Fibroblast of villous mesenchyme (primary cell): ENCODE measurements at regions not wholly inside any gene's neighbourhood (a gene's known extent, or its start where the extent isn't known, plus 50 kb on each side); places are given as distances from the start of the nearest gene placed in this dataset.

Source experiments
- DNase-seq: peaks from one replicate; pipeline ENCODE4 v3.0.0-alpha.2; 2010; ENCODE audit warnings: low read depth
- H3K4me3 ChIP-seq: 2 replicates; pipeline ENCODE4 v1.5.1; 2011; ENCODE audit warnings: low read depth, mild to moderate bottlenecking, low read length
- TF ChIP-seq, protein P1 (sequence below): IDR thresholded peaks from 2 replicates; pipeline ENCODE4 v1.5.1; 2012; ENCODE audit warnings: low read depth, mild to moderate bottlenecking, low read length; ENCODE audit not compliant: insufficient read depth

DNA sequence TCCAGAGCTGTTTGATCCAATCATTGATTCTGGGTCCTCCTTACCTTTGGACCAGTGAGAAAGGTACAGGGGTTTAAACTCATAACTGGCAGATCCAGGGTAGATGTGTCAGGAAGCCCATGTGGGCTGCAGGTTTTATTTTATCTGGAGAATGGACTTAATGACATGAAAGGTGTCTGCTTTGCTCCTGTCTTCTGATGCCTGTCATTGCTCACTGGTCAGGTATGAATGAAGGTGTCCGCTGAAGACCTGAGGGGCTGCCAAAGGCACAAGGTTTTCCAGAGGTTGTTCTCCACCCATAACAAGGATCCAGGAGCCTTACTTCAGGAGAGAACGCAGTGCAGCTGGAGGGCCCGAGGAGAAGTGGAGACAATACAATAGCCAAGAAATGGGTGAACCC lies 74.2 kb downstream of the CHRNA1 start:
- DNase-seq = no peak
- no peak overlapping the region for H3K4me3 ChIP-seq
- TF ChIP-seq, protein P1, sequence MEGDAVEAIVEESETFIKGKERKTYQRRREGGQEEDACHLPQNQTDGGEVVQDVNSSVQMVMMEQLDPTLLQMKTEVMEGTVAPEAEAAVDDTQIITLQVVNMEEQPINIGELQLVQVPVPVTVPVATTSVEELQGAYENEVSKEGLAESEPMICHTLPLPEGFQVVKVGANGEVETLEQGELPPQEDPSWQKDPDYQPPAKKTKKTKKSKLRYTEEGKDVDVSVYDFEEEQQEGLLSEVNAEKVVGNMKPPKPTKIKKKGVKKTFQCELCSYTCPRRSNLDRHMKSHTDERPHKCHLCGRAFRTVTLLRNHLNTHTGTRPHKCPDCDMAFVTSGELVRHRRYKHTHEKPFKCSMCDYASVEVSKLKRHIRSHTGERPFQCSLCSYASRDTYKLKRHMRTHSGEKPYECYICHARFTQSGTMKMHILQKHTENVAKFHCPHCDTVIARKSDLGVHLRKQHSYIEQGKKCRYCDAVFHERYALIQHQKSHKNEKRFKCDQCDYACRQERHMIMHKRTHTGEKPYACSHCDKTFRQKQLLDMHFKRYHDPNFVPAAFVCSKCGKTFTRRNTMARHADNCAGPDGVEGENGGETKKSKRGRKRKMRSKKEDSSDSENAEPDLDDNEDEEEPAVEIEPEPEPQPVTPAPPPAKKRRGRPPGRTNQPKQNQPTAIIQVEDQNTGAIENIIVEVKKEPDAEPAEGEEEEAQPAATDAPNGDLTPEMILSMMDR = no peak

DNA sequence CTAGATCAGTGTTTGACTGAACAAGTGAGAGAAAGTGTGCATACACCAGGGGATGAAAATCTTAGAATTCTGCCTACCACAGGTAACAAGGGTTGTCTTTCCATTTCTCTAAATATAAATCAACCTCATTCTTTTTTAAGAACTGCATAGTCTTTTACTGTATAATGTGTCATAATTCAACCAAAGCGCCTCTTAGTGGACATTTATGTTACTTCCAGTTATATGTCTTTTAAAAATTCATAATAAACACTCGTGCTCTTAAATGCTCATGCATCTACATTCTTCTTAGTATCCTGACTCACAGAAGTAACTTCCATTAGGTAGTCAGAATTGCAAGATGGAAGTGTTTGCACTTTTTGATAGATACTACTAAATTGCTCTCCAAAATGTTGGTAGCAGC lies 76.2 kb downstream of the CHRNA1 start:
- peak; percentile 59 for DNase-seq
- no peak overlapping the region for H3K4me3 ChIP-seq
- TF ChIP-seq, protein P1 = peak; percentile 49

DNA sequence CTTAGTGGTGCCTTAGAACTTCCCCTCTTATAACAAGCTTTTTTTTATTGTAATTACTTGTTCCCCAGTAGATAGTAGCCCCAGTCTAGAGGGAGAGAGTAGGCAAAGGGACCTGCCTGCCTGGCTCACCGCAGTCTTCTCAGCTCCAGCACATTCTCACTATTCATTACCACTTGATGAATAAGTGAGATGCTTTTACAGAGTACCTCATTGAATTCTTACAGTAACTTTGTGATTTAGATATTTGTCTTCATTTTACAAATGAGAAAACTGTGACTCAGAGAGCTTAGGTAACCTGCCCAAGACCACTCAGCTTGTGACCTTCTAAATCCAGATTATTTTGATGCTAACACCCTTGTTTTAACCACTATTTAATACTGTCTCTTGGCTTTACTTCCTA lies 77.8 kb downstream of the CHRNA1 start:
- H3K4me3 ChIP-seq = no peak overlapping the region
- TF ChIP-seq, protein P1 = no peak
- DNase-seq = no peak

DNA sequence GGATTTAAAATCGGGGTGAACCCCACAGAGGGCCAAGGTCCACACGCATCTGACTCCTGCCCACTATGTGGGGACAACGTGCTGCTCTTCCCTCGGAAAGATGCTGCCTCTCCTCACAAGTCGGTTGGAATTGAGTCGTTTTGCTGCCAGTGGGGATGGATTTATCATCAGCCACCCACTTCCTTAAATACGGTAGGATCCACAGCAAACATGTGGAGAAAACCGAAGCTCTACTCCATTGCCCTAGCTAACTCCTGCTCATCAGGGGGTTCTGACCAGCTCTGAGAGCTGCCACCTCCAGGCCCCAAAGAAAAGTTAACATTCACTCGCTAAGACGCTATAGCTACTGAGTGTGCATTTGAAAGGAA lies 80.9 kb downstream of the CHRNA1 start:
- peak; percentile 51 for DNase-seq
- peak overlapping the region; percentile 68 for H3K4me3 ChIP-seq
- TF ChIP-seq, protein P1 = peak; percentile 20

DNA sequence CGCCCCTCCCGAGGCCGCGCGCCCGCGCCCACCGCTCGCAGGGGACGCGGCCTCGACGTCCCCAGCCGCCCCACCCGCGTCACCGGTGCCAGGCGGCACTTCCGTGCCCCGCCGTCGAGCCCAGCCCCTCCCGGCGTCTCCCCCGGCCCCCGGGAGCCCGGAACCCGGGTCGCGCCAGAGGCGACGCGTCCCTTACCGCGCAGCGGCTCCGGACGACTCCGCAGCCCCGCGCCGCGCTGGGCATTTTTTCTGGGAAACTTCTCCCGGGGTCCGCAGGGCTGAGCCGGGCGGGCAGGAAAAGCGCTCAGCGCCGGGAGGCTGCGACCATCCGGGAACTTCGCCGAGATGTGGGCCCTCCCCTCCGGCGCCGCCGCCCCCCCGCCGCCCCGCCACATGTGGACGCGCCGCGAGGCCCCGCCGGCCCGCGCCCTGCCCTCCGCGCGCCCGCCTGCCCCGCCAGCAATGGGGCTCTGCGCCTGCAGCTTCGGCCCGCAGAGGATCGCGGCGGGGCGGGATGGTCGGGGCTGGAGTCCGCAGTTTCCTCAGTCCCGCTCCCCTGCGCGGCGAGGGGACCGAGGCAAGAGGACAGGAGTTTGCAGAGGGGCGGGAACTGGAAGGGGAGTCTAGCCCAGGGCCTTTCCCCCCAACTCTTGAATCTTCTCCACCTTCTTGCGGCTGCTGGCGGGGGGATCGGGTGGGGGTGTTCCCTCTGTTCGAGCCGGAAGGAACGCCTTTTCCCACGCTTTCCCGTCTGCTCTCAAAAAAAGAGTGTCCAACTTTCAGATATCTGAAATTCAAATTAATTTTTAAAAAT lies 81.5 kb downstream of the CHRNA1 start:
- DNase-seq = peak; percentile 55
- H3K4me3 ChIP-seq = peak overlapping the region; percentile 68
- TF ChIP-seq, protein P1 = no peak

DNA sequence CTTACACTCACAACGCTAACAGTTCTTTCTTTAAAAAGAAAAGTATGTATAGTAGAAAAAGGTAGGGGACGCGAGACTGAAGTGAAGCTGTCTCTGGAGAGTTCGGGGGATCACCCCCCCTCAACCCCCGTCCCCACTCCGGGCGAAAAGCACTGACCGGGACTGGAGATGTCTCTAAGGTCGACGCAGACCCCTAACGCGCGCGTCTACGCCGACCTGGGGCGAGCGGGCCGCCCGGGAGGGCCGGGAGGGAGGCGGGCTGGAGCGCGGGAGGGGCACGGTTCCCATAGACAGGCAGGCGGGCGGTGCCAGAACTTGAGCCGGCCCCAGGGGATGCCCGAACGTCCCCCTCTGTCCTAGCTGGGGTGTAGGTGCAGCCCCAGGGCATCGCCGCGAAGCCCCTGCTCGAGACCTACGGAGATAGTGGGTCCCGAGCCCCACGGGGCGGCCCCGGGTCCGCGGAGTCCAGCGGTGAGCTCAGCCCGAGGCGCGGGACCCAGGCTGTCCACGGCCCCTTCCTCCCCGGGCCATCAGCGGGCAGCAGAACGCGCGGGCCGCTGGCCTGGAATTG lies 82.2 kb downstream of the CHRNA1 start:
- peak overlapping the region; percentile 68 for H3K4me3 ChIP-seq
- peak; percentile 25 for DNase-seq
- TF ChIP-seq, protein P1 = no peak
